GM18499 (cell line): ENCODE measurements at regions not wholly inside any gene's neighbourhood (a gene's known extent, or its start where the extent isn't known, plus 50 kb on each side); places are given as distances from the start of the nearest gene placed in this dataset.

Experiments
- ATAC-seq: cut with Tn5 transposase; IDR thresholded peaks from one replicate; pipeline ENCODE4 v1.9.1; 2021; ENCODE audit warnings: moderate number of reproducible peaks; ENCODE audit not compliant: insufficient read depth, unreplicated experiment

GRCh38 chr5:3729631-3730030 is 134.0 kb downstream of the IRX1 start:
- ATAC-seq: no peak

GRCh38 chr5:3734632-3735031 is 139.0 kb downstream of the IRX1 start:
- ATAC-seq: no peak

DNA sequence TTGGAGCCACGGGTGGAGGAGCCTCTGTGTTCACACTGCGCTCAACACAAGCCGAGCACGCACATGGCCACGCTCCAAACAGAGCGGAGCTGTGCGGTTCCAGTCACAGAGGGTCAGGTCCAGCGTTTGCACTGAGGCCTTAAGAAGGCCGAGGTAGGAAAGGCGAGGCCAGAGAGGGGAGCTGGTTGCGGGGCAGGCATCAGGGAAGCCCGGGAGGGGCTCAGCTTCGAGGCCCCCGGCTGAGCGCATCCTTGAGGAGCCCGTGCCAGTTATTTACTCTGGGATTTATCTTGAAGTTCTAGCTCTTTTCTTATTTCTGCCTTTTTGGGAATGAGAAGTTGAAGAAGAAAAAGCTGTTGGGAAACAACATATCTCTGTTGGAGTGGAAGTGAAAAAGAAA is 140.8 kb downstream of the IRX1 start:
- ATAC-seq: no peak

DNA sequence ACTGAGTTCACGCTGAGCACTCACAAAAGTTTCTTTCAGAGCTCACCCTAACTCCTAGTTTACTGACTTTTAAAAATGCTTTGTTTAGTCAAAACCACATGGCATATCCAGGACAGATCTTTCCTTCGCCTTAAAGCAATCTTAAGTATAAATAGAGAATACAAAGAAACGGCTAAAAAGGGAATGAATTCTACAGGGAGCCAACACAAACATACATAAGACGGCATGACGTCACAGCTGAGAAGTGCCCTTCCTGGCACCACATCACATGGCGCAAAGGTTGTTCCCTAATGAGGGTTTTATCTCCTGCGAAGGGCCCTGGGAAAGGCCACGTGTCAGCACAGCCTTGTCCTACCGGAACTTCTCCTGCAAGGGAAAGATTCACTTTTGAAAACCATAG is 141.3 kb downstream of the IRX1 start:
- no peak for ATAC-seq

- no peak for ATAC-seq
These were observed 143.3 kb downstream of the IRX1 start for GRCh38 chr5:3738919-3739318.

- ATAC-seq: no peak
These were observed 145.1 kb downstream of the IRX1 start for GRCh38 chr5:3740546-3741373.

DNA sequence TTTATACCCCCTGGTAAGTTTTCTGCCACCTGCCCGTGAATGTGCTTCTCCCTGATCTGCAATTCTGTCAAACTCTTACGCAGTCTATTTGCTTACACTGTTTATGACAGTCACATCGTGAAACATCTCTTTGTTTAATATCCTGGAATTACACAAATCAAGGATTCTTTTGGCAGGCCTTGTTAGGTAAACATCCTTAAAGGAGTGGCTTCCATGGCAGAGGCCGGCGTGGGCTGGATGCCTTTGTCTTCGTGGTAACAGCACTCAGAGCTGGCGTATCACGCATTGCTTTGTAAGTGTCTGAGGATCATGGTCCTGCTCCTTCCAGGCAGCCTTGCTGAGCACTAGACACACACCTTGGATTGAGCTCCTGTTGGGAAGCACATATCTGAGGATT is 145.7 kb downstream of the IRX1 start:
- no peak for ATAC-seq

DNA sequence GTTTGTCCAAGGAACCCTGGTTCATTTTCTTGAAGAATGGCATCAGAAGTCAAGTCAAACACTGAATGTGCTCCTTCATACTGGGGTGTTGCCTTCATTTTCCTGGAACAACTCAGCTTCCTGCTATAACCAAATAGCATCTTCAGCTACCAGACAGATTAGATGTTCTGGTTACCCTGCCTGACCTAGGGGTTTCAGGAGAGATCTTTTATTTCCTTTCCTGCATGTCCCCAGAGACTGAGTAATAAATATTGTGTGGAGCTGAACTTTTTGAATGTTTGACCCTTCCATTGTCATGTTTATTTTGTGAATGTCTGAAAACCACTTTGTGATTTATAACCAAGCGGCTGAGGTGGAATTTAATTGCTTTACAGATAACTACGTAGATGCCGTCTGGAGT is 147.1 kb downstream of the IRX1 start:
- no peak for ATAC-seq

- no peak for ATAC-seq
These were observed 156.2 kb downstream of the IRX1 start for GRCh38 chr5:3751846-3752245.

GRCh38 chr5:3778000-3778550 is 182.4 kb downstream of the IRX1 start:
- ATAC-seq: no peak

GRCh38 chr5:3778945-3779344 is 183.3 kb downstream of the IRX1 start:
- no peak for ATAC-seq

- no peak for ATAC-seq
These were observed 184.6 kb downstream of the IRX1 start for GRCh38 chr5:3780278-3780677.

DNA sequence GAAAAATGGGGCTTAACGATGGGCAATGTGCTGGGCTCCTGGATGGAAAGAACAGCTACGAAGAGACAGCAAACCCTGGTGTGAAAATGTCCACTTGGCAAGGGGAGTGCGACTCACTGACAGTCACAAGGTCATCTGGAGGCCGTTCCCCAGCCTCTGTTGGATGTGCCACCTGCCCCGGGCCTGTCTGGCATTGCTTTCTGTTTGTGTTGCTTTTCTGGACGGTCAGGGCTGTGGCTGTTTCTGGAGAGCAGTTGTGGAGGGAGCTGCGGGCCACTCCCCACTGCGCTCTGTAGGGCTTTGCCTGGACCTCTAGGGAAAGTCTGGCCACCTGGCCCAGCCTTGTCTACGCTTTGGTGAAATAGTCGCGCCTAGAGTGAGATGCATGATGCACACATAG is 185.3 kb downstream of the IRX1 start:
- ATAC-seq: no peak

- no peak for ATAC-seq
These were observed 189.2 kb downstream of the IRX1 start for GRCh38 chr5:3784854-3785253.

- no peak for ATAC-seq
These were observed 190.5 kb downstream of the IRX1 start for GRCh38 chr5:3786165-3786564.

GRCh38 chr5:3786891-3787430 is 191.3 kb downstream of the IRX1 start:
- ATAC-seq: no peak

GRCh38 chr5:3787604-3788003 is 192.0 kb downstream of the IRX1 start:
- ATAC-seq: no peak

GRCh38 chr5:3789519-3790193 is 194.0 kb downstream of the IRX1 start:
- ATAC-seq: no peak

DNA sequence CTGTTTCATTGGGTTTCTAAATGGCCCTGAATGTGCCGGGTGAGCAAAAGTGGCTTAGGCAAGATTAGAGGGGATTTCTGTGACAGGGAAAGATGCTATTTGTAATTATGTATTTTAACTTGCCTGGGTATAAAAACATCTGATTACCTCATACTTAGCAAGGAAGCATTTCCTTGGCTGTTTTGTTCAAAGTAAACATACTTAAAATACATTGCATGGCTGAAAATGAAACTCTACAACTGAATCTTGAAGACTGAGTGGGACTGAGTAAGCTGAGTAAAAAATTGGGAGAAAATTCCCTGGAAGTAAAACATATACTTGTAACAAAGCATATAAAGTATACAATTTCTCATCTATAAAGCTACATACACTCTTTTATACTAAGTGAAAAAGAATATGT is 197.5 kb downstream of the IRX1 start:
- ATAC-seq: no peak

DNA sequence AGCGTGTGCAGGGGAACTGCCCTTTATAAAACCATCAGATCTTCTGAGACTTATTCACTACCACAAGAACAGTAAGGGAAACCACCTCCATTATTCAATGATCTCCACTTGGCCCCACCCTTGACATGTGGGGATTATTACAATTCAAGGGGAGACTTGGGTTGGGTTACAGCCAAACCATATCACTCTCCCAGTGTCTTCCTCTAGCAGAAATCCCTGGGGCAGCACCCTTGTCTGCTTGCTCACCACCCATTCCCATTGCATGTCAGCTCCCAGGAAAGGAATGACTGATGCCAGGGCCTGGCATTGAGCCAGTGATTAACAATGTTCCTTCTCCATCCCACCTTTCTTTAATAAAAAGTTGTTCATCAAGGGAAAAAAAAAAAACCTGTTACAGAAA is 199.0 kb downstream of the IRX1 start:
- ATAC-seq: no peak

DNA sequence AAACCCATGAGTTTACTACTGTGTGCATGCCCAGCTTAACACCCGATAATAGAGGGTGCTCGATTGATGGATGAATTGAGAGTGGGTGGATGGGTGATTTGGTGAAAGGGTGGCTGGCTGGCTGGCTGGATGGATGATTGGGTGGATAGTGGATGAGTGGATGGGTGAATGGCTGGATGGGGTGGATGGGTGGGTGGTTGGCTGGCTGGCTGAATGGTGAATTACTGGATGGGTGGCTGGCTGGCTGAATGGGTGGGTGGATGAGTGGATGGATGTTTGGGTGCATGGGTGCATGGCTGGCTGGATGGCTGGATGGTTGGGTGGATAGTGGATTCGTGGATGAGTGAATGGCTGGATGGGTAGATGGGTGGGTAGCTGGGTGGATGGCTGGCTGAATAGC is 201.1 kb downstream of the IRX1 start:
- no peak for ATAC-seq
